Muscle of back (tissue), 3 donors: ENCODE measurements at regions not wholly inside any gene's neighbourhood (a gene's known extent, or its start where the extent isn't known, plus 50 kb on each side); places are given as distances from the start of the nearest gene placed in this dataset.
"Not testable (repeated sequence)": the region's sequence is repeated elsewhere in the genome, so short reads cannot be mapped to it uniquely, and the experiment has no call there.

Experiments used
- DNase-seq, 3 donors: peaks; one replicate each; pipeline versions ENCODE4 v3.0.0 to v3.0.0-alpha.2; 2013

GRCh38 chr4:187903700-187904099, 91.9 kb upstream of the ZFP42 start:
- DNase-seq, result no peak

GRCh38 chr4:187908079-187908561, 87.5 kb upstream of the ZFP42 start:
- DNase-seq, result peak; percentile 68 to 83 (median 81)

- DNase-seq, result peak in 1 of 3 donors; percentile 6
Observed at GRCh38 chr4:187908731-187909130, 86.8 kb upstream of the ZFP42 start.

GRCh38 chr4:187910741-187911140, 84.8 kb upstream of the ZFP42 start:
- peak; percentile 22 to 55 (median 35) for DNase-seq

- DNase-seq, result not testable (repeated sequence)
Observed at GRCh38 chr4:187915406-187915805, 80.2 kb upstream of the ZFP42 start.

- no peak for DNase-seq
Observed at GRCh38 chr4:187919966-187920365, 75.6 kb upstream of the ZFP42 start.

- DNase-seq, result no peak
Observed at GRCh38 chr4:187921946-187922623, 73.5 kb upstream of the ZFP42 start.

- DNase-seq, result no peak
Observed at GRCh38 chr4:187929024-187929423, 66.5 kb upstream of the ZFP42 start.

- DNase-seq, result peak in 2 of 3 donors; percentile 6 to 36
Observed at GRCh38 chr4:187934766-187935165, 60.8 kb upstream of the ZFP42 start.

GRCh38 chr4:187937557-187937956, 58.0 kb upstream of the ZFP42 start:
- no peak for DNase-seq

GRCh38 chr4:187940299-187940698, 55.3 kb upstream of the ZFP42 start:
- peak in 1 of 3 donors; percentile 18 for DNase-seq

- no peak for DNase-seq
Observed at GRCh38 chr4:187942968-187943367, 52.6 kb upstream of the ZFP42 start.

GRCh38 chr4:187944179-187944578, 51.4 kb upstream of the ZFP42 start:
- DNase-seq, result no peak
